B cell (primary cell): ENCODE measurements at regions not wholly inside any gene's neighbourhood (a gene's known extent, or its start where the extent isn't known, plus 50 kb on each side); places are given as distances from the start of the nearest gene placed in this dataset.
"Not testable (repeated sequence)": the region's sequence is repeated elsewhere in the genome, so short reads cannot be mapped to it uniquely, and the experiment has no call there.

Experiments used
- ATAC-seq: fragments of 200-7000 bp; cut with Tn5 transposase; one replicate; pipeline ENCODE4 v1.10.0; 2021; ENCODE audit warnings: low read depth, mild to moderate bottlenecking, moderate number of reproducible peaks, moderate library complexity
- CTCF ChIA-PET: fragments of 350-600 bp; sonication (Branson Sonifier 250); formaldehyde crosslinking; loops from one replicate; lab custom pipeline; 2021; ENCODE audit warnings: antibody characterized with exemption, inconsistent platforms; lab: Charles Lee
- POLR2A ChIA-PET: fragments of 350-600 bp; sonication (Branson Sonifier 250); formaldehyde crosslinking; loops from one replicate; lab custom pipeline; 2021; ENCODE audit warnings: antibody characterized with exemption; lab: Charles Lee
- DNase-seq: peaks from one replicate; pipeline ENCODE4 v3.0.0; 2013
- H2AFZ ChIP-seq: 2 replicates; pipeline ENCODE4 v1.6.1; 2012; ENCODE audit warnings: mild to moderate bottlenecking, low read depth, low read length; ENCODE audit not compliant: insufficient read depth, poor library complexity, severe bottlenecking
- H3K27ac ChIP-seq, 2 donors: 1 replicate in 1 of 2; 2 replicates in 1 of 2; pipeline ENCODE4 v1.5.1; 2012 to 2013; ENCODE audit warnings: low read length in 2 of 2, mild to moderate bottlenecking in 2 of 2, moderate library complexity in 1 of 2
- H3K27me3 ChIP-seq, 4 experiments: fragments of 200-600 bp in 1 of 4; sonication (generic) in 1 of 4; replicated peaks in 1 of 4; 1 replicate in 2 of 4; 2 replicates in 2 of 4; pipeline versions ENCODE4 v1.6.1 to v1.7.0; 2013 to 2016; ENCODE audit warnings: low read length in 3 of 4, mild to moderate bottlenecking in 2 of 4, mixed read lengths in 1 of 4, moderate library complexity in 1 of 4; ENCODE audit not compliant: insufficient read depth in 4 of 4, control insufficient read depth in 3 of 4; ENCODE audit errors: control extremely low read depth in 1 of 4
- H3K36me3 ChIP-seq, 2 experiments: replicated peaks in 1 of 2; 1 replicate in 1 of 2; 2 replicates in 1 of 2; pipeline versions ENCODE4 v1.6.1 to v1.7.1; 2013; ENCODE audit warnings: low read length in 1 of 2; ENCODE audit not compliant: insufficient read depth in 2 of 2, control insufficient read depth in 1 of 2; ENCODE audit errors: control extremely low read depth in 1 of 2, extremely low read depth in 1 of 2
- H3K4me1 ChIP-seq, 2 donors: fragments of 200-600 bp in 1 of 2; sonication (generic) in 1 of 2; 1 replicate in 1 of 2; 2 replicates in 1 of 2; pipeline versions ENCODE4 v1.5.1 to v1.6.1; 2013 to 2017; ENCODE audit warnings: low read length in 2 of 2; ENCODE audit not compliant: control insufficient read depth in 2 of 2, insufficient read depth in 2 of 2
- H3K4me2 ChIP-seq: replicated peaks from 2 replicates; pipeline ENCODE3; 2012; ENCODE audit warnings: mild to moderate bottlenecking, low read depth, low read length; ENCODE audit not compliant: poor library complexity, severe bottlenecking
- H3K4me3 ChIP-seq, 5 experiments: fragments of 200-600 bp in 1 of 5; sonication (generic) in 1 of 5; 1 replicate in 3 of 5; 2 replicates in 2 of 5; pipeline versions ENCODE4 v1.5.1 to v1.7.0; 2011 to 2016; ENCODE audit warnings: low read length in 4 of 5, mild to moderate bottlenecking in 4 of 5, low read depth in 2 of 5, control low read depth in 1 of 5, moderate library complexity in 1 of 5; ENCODE audit not compliant: insufficient read depth in 1 of 5; ENCODE audit errors: control extremely low read depth in 1 of 5, extremely low read depth in 1 of 5
- H3K79me2 ChIP-seq: fragments of 200-600 bp; sonication (generic); one replicate; pipeline ENCODE4 v1.6.0; 2016; ENCODE audit warnings: low read length; ENCODE audit not compliant: control insufficient read depth, insufficient read depth
- H3K9ac ChIP-seq: fragments of 200-600 bp; sonication (generic); 2 replicates; pipeline ENCODE4 v1.6.1; 2017; ENCODE audit warnings: mild to moderate bottlenecking, low read length, moderate library complexity
- H3K9me3 ChIP-seq, 3 donors: one replicate each; pipeline versions ENCODE4 v1.6.1 to v1.7.1; 2013; ENCODE audit warnings: low read length in 2 of 3; ENCODE audit not compliant: control insufficient read depth in 2 of 3, insufficient read depth in 1 of 3; ENCODE audit errors: control extremely low read depth in 1 of 3
- H4K20me1 ChIP-seq: 2 replicates; pipeline ENCODE4 v1.6.0; 2012; ENCODE audit warnings: mild to moderate bottlenecking, low read length; ENCODE audit not compliant: insufficient read depth, control insufficient read depth, poor library complexity, severe bottlenecking
- H3K27ac Mint-ChIP-seq: one replicate; pipeline ENCODE4 v1.8.0; 2021; ENCODE audit warnings: mixed read lengths
- H3K27me3 Mint-ChIP-seq: one replicate; pipeline ENCODE4 v1.8.0; 2021; ENCODE audit warnings: mixed read lengths
- H3K4me1 Mint-ChIP-seq: one replicate; pipeline ENCODE4 v1.8.0; 2021; ENCODE audit warnings: mixed read lengths
- H3K4me3 Mint-ChIP-seq: one replicate; pipeline ENCODE4 v1.8.0; 2021; ENCODE audit warnings: mixed read lengths
- H3K9me3 Mint-ChIP-seq: one replicate; pipeline ENCODE4 v1.8.0; 2022; ENCODE audit warnings: mixed read lengths; ENCODE audit not compliant: insufficient read depth
- EZH2 ChIP-seq: IDR thresholded peaks from 2 replicates; pipeline ENCODE4 v1.6.1; 2012; ENCODE audit warnings: borderline replicate concordance, low read depth, mild to moderate bottlenecking, moderate library complexity, low read length; ENCODE audit not compliant: insufficient read depth, poor library complexity, severe bottlenecking
- WGBS: methylation state at CpG from one replicate; pipeline ENCODE4 v1.1.5; 2013; ENCODE audit warnings: missing lambda C conversion rate; ENCODE audit not compliant: insufficient coverage; 5-methylcytosine and 5-hydroxymethylcytosine counted together
- intact Hi-C: fragments of 100-400 bp; cut with micrococcal nuclease; formaldehyde crosslinking; loops from one replicate; pipeline ENCODE4 v1.10.0; 2022
- TF ChIP-seq, protein P1 (sequence below): fragments of 200-600 bp; IDR thresholded peaks from one replicate; pipeline ENCODE4 v1.8.0; 2022; ENCODE audit warnings: antibody characterized with exemption, mild to moderate bottlenecking

DNA sequence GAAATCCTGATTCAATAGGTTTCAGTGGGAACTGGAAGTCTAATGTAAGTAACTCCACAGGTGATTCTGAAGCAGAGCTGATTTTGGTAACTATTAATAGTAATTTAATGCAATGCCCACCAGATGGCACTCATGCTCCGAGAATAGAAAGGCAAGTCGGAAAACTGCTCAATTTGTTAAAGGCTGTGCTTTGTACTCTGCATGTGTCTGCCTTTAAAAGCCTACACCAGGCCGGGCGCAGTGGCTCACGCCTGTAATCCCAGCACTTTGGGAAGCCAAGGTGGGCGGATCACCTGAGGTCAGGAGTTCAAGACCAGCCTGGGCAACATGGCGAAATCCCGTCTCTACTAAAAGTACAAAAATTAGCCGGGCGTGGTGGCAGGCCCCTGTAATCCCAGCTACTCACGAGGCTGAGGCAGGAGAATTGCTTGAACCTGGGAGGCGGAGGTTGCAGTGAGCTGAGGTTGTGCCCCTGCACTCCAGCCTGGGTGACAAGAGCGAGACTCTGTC, 80.1 kb downstream of the OR13A1 start:
- H3K27me3 ChIP-seq, result not testable (repeated sequence)
- TF ChIP-seq, protein P1, sequence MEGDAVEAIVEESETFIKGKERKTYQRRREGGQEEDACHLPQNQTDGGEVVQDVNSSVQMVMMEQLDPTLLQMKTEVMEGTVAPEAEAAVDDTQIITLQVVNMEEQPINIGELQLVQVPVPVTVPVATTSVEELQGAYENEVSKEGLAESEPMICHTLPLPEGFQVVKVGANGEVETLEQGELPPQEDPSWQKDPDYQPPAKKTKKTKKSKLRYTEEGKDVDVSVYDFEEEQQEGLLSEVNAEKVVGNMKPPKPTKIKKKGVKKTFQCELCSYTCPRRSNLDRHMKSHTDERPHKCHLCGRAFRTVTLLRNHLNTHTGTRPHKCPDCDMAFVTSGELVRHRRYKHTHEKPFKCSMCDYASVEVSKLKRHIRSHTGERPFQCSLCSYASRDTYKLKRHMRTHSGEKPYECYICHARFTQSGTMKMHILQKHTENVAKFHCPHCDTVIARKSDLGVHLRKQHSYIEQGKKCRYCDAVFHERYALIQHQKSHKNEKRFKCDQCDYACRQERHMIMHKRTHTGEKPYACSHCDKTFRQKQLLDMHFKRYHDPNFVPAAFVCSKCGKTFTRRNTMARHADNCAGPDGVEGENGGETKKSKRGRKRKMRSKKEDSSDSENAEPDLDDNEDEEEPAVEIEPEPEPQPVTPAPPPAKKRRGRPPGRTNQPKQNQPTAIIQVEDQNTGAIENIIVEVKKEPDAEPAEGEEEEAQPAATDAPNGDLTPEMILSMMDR, result peak; percentile 80

DNA sequence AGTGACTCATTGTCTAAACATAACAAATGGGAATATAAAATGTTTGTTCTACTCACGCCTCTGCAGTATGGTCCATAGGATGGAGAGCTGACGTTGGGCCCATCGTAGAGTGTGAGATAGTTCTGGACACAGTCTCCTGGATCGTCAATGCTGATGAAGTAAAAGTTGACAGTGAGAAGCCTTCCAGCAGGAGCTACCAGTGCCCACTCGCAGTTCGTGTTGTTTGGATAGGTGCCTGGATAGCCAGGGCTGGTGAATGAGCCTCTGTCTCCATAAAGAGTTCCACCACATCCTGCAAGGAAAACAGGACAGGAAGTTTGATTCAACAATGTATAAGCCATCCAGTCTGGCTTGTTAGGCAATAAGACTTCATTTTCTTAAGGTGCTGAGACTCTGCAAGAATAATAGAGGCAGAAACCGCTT, 79.6 kb downstream of the OR13A1 start:
- Histone ChIP-seq H3K36me3 (no peaks in the 10 kb centered on the region), H3K9ac (no peak overlapping the region), H3K27ac (no peak overlapping the region), H2AFZ (no peak overlapping the region), H3K9me3 (no peaks in the 10 kb centered on the region), H3K27me3 (no peaks in the 10 kb centered on the region), H3K4me1 (no peaks in the 10 kb centered on the region), H3K4me2 (no peak overlapping the region), H3K79me2 (no peaks in the 10 kb centered on the region), H3K4me3 (no peak overlapping the region), H4K20me1 (no peaks in the 10 kb centered on the region)
- ATAC-seq (no peak), DNase-seq (peak; percentile 2)
- CTCF ChIA-PET, result interaction anchor here (0.7 to 2.7 kb wide), 20 partner anchors 9 to 1023 kb away, joined by 3 to 16 read pairs (median 4); partner anchors contain the start of genes NCOA4 and ZFAND4
- H3K27ac Mint-ChIP-seq, result no peak overlapping the region
- no peaks in the 10 kb centered on the region for H3K9me3 Mint-ChIP-seq
- POLR2A ChIA-PET, result no interaction called here
- no peak for TF ChIP-seq EZH2
- TF ChIP-seq, protein P1, result no peak
- WGBS, result 97% methylated on average over 7 of the region's 7 CpGs
- H3K4me1 Mint-ChIP-seq, result no peaks in the 10 kb centered on the region
- intact Hi-C loops, result loop anchor here (1.0 kb wide), 1 partner anchor 792 kb away; no protein-coding TSS in a partner anchor
- H3K4me3 Mint-ChIP-seq, result no peak overlapping the region
- peaks cover 8% of the 10 kb centered on the region for H3K27me3 Mint-ChIP-seq

More for the DNA sequence above, 80.1 kb downstream of the OR13A1 start:
- H3K9me3 Mint-ChIP-seq, H3K4me3 ChIP-seq, H3K27ac Mint-ChIP-seq, H3K4me1 Mint-ChIP-seq, POLR2A ChIA-PET, H3K4me2 ChIP-seq, H2AFZ ChIP-seq, H3K9me3 ChIP-seq, H3K4me1 ChIP-seq, H4K20me1 ChIP-seq, H3K27ac ChIP-seq, H3K36me3 ChIP-seq, H3K4me3 Mint-ChIP-seq, H3K9ac ChIP-seq, H3K79me2 ChIP-seq, H3K27me3 Mint-ChIP-seq: not testable (repeated sequence)
- 43% methylated on average over 6 of the region's 13 CpGs for WGBS
- CTCF ChIA-PET, result interaction anchor here (0.6 to 2.7 kb wide), 27 partner anchors 9 to 1330 kb away, joined by 3 to 16 read pairs (median 4); partner anchors contain the start of genes NCOA4 and ZFAND4
- intact Hi-C loops, result loop anchor here (1.0 kb wide), 1 partner anchor 793 kb away; no protein-coding TSS in a partner anchor
- DNase-seq (peak; percentile 80), ATAC-seq (peak; percentile 60)
